ENCODE measurements at regions not wholly inside any gene's neighbourhood (a gene's known extent, or its start where the extent isn't known, plus 50 kb on each side); places are given as distances from the start of the nearest gene placed in this dataset.

GRCh38 chr12:71027856-71028255 is 107.3 kb upstream of the PTPRR start:
- Mint-ChIP-seq H3K36me3 (ENCODE audit: low read depth) (no peaks in the 10 kb centered on the region), H3K9me3 (ENCODE audit: low read depth) (no peaks in the 10 kb centered on the region), H3K4me1 (ENCODE audit: low read depth) (no peaks in the 10 kb centered on the region), H3K27ac (ENCODE audit: unreplicated experiment) (no peak overlapping the region), H3K4me3 (ENCODE audit: unreplicated experiment) (no peak overlapping the region), H3K27me3 (ENCODE audit: low read depth) (peaks cover 5% of the 10 kb centered on the region)
- TF ChIP-seq CTCF (IDR thresholded peaks at IDR 0.05), result no peak
- no peak for DNase-seq (ENCODE audit: low spot score)

- Mint-ChIP-seq H3K4me3 (ENCODE audit: unreplicated experiment) (no peak overlapping the region), H3K9me3 (ENCODE audit: low read depth) (no peaks in the 10 kb centered on the region), H3K4me1 (ENCODE audit: low read depth) (no peaks in the 10 kb centered on the region), H3K27ac (ENCODE audit: unreplicated experiment) (no peak overlapping the region), H3K36me3 (ENCODE audit: low read depth) (no peaks in the 10 kb centered on the region), H3K27me3 (ENCODE audit: low read depth) (peaks cover 3% of the 10 kb centered on the region)
- no peak for TF ChIP-seq CTCF (IDR thresholded peaks at IDR 0.05)
- DNase-seq (ENCODE audit: low spot score), result no peak
These were observed 104.3 kb upstream of the PTPRR start for GRCh38 chr12:71024827-71025226.

GRCh38 chr12:71024281-71024680 is 103.7 kb upstream of the PTPRR start:
- H3K4me3 Mint-ChIP-seq (ENCODE audit: unreplicated experiment), result no peak overlapping the region
- H3K9me3 Mint-ChIP-seq (ENCODE audit: low read depth), result no peaks in the 10 kb centered on the region
- peaks cover 3% of the 10 kb centered on the region for H3K27me3 Mint-ChIP-seq (ENCODE audit: low read depth)
- no peak for DNase-seq (ENCODE audit: low spot score)
- H3K27ac Mint-ChIP-seq (ENCODE audit: unreplicated experiment), result no peak overlapping the region
- TF ChIP-seq CTCF (IDR thresholded peaks at IDR 0.05), result no peak
- H3K36me3 Mint-ChIP-seq (ENCODE audit: low read depth), result no peaks in the 10 kb centered on the region
- no peaks in the 10 kb centered on the region for H3K4me1 Mint-ChIP-seq (ENCODE audit: low read depth)

- DNase-seq (ENCODE audit: low spot score), result no peak
- no peak overlapping the region for H3K4me3 Mint-ChIP-seq (ENCODE audit: unreplicated experiment)
- H3K36me3 Mint-ChIP-seq (ENCODE audit: low read depth), result no peaks in the 10 kb centered on the region
- H3K4me1 Mint-ChIP-seq (ENCODE audit: low read depth), result no peaks in the 10 kb centered on the region
- no peak for TF ChIP-seq CTCF (IDR thresholded peaks at IDR 0.05)
- H3K27ac Mint-ChIP-seq (ENCODE audit: unreplicated experiment), result no peak overlapping the region
- peaks cover 4% of the 10 kb centered on the region for H3K9me3 Mint-ChIP-seq (ENCODE audit: low read depth)
- peaks cover 1% of the 10 kb centered on the region for H3K27me3 Mint-ChIP-seq (ENCODE audit: low read depth)
These were observed 101.0 kb upstream of the PTPRR start for GRCh38 chr12:71021491-71021890.

GRCh38 chr12:71019282-71019831 is 98.8 kb upstream of the PTPRR start:
- Mint-ChIP-seq H3K4me1 (ENCODE audit: low read depth) (no peaks in the 10 kb centered on the region), H3K9me3 (ENCODE audit: low read depth) (peaks cover 4% of the 10 kb centered on the region), H3K27me3 (ENCODE audit: low read depth) (peaks cover 10% of the 10 kb centered on the region), H3K4me3 (ENCODE audit: unreplicated experiment) (no peak overlapping the region), H3K36me3 (ENCODE audit: low read depth) (no peaks in the 10 kb centered on the region), H3K27ac (ENCODE audit: unreplicated experiment) (no peak overlapping the region)
- DNase-seq (ENCODE audit: low spot score), result no peak
- no peak for TF ChIP-seq CTCF (IDR thresholded peaks at IDR 0.05)
